Small intestine (tissue), 7 donors: ENCODE measurements at regions not wholly inside any gene's neighbourhood (a gene's known extent, or its start where the extent isn't known, plus 50 kb on each side); places are given as distances from the start of the nearest gene placed in this dataset.

Experiments
- DNase-seq, 2 donors: peaks; one replicate each; pipeline versions ENCODE4 v3.0.0 to v3.0.0-alpha.2; 2013
- FAIRE-seq: peaks from 2 replicates; lab custom pipeline; 2012; peaks lifted over from hg19 to GRCh38; lab: Jason Lieb, UNC
- H3K27ac ChIP-seq, 3 donors: one replicate each; pipeline ENCODE4 v1.5.1; 2013; ENCODE audit warnings: low read length in 2 of 3, mild to moderate bottlenecking in 2 of 3, control low read depth in 1 of 3, inconsistent platforms in 1 of 3, low read depth in 1 of 3, moderate library complexity in 1 of 3
- H3K27me3 ChIP-seq, 3 donors: one replicate each; pipeline ENCODE4 v1.6.1; 2013; ENCODE audit warnings: low read length in 3 of 3, inconsistent platforms in 1 of 3; ENCODE audit not compliant: control insufficient read depth in 3 of 3, insufficient read depth in 3 of 3
- H3K36me3 ChIP-seq, 3 donors: one replicate each; pipeline ENCODE4 v1.6.1; 2013; ENCODE audit warnings: low read length in 3 of 3, inconsistent platforms in 1 of 3, low read depth in 1 of 3, mild to moderate bottlenecking in 1 of 3, moderate library complexity in 1 of 3; ENCODE audit not compliant: control insufficient read depth in 3 of 3, insufficient read depth in 2 of 3
- H3K4me1 ChIP-seq, 3 donors: one replicate each; pipeline ENCODE4 v1.6.1; 2013; ENCODE audit warnings: low read length in 2 of 3, inconsistent platforms in 1 of 3, low read depth in 1 of 3, mild to moderate bottlenecking in 1 of 3, moderate library complexity in 1 of 3; ENCODE audit not compliant: control insufficient read depth in 3 of 3, insufficient read depth in 2 of 3
- H3K4me3 ChIP-seq, 3 donors: one replicate each; pipeline ENCODE4 v1.5.1; 2013; ENCODE audit warnings: low read length in 3 of 3, control low read depth in 1 of 3, inconsistent platforms in 1 of 3, low read depth in 1 of 3, mild to moderate bottlenecking in 1 of 3, moderate library complexity in 1 of 3
- H3K9me3 ChIP-seq, 2 donors: one replicate each; pipeline ENCODE4 v1.6.1; 2013; ENCODE audit warnings: low read depth in 1 of 2, low read length in 1 of 2; ENCODE audit not compliant: control insufficient read depth in 2 of 2, insufficient read depth in 1 of 2
- whole genome bisulfite sequencing, 3 donors: extraction: QIAGEN DNeasy Blood & Tissue Kit; methylation state at CpG; one replicate each; pipeline ENCODE4 v1.1.7; 2013; 5-methylcytosine and 5-hydroxymethylcytosine counted together
- donor health status: healthy with polysubstance abuse.
- donor health status: control.
- donor health status: control.
- donor health status: Bipolar disorder and iron deficiency.
- donor health status: healthy.

DNA sequence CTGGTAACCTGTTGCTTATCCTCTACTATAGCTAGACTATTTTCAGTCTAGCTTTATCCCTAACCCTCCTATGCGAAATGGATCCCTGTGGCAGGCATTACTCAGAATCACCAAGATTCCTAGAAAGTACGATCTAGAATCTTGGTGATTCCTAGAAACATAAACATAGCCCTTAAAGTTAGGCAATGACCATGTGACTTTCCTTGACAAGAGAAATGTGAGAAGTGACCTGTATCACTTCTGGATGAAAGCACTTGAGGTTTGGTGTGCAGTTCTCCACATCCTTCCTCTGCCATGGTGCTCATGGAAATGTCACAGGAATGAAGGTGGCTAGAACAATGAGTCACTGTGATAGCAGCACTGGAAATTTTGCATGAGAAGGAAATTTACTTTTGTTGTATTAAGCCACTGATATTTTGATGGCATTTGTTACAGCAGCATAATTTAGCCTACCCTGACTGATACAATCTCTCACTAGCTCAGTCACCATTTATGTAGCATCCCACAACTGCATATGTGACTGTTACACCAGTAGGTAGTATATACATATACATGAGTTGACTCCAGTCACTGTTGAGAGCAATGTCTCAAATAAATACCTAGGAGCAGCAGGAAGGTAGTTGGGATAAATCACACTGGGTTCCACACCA is 68.3 kb upstream of the MAPRE2 start:
- no peaks in the 10 kb centered on the region for H3K9me3 ChIP-seq
- FAIRE-seq (no peak), DNase-seq (no peak)
- no peaks in the 10 kb centered on the region for H3K36me3 ChIP-seq
- H3K27ac ChIP-seq: no peak overlapping the region
- H3K4me1 ChIP-seq: no peaks in the 10 kb centered on the region
- 80 to 95% (median 89%) methylated on average over 2 of the region's 2 CpGs for WGBS, 3 donors
- H3K4me3 ChIP-seq: no peak overlapping the region
- H3K27me3 ChIP-seq: peaks cover 0 to 10% (median 0%) of the 10 kb centered on the region in 3 donors

DNA sequence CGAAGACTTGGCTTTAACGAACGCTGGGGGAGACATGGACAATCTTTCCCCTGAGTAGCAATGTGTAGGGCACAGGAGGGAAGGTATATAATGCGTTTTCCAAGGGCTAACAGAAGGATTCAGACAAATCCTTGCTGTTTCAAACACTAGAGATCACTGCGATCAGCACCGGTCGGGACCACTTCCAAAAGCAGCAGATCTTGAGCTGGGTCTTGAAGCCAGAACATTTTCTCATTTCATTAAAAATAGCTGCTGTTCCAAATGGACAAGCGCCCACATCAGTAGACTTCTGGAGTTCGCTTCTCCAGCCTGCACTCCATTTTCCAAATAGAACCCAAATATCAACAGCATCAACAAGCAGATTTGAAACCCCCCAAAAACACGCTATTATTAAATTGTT is 65.1 kb upstream of the MAPRE2 start:
- no peak overlapping the region for H3K27ac ChIP-seq

DNA sequence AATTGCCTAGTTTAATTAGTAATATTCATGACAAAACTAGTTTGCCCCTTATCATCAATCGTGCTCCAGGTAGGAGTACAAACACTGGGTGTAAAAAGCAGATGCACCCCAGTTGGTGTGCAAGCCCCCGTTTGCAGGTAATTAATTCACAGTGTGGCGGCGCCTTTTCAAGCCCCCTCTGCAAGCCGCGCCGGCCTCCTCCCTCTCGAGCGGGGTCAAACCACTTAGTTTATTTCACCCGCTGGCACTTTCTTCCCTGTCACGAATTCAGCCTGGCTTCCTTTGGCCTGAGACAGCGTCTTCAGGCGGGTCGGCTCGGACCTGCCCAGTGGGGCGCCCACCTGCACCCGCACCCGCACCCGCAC is 64.7 kb upstream of the MAPRE2 start:
- 1% methylated on average over 19 of the region's 19 CpGs for WGBS, 3 donors
- peak overlapping the region; percentile 76 to 90 (median 86) for H3K4me3 ChIP-seq
- H3K36me3 ChIP-seq: no peaks in the 10 kb centered on the region
- H3K27ac ChIP-seq: no peak overlapping the region
- H3K27me3 ChIP-seq: peaks cover 0 to 12% (median 0%) of the 10 kb centered on the region in 3 donors
- H3K9me3 ChIP-seq: no peaks in the 10 kb centered on the region
- DNase-seq (no peak), FAIRE-seq (no peak)
- H3K4me1 ChIP-seq: peaks cover 0 to 7% (median 2%) of the 10 kb centered on the region in 3 donors

More for the DNA sequence above, 65.1 kb upstream of the MAPRE2 start:
- H3K9me3 ChIP-seq: no peaks in the 10 kb centered on the region
- H3K4me3 ChIP-seq: peak overlapping the region in 2 of 3 donors; percentile 86 to 90
- FAIRE-seq: no peak
- no peaks in the 10 kb centered on the region for H3K36me3 ChIP-seq
- WGBS, 3 donors: 34 to 48% (median 45%) methylated on average over 10 of the region's 10 CpGs
- H3K27me3 ChIP-seq: peaks cover 0 to 12% (median 0%) of the 10 kb centered on the region in 3 donors
- peaks cover 0 to 7% (median 2%) of the 10 kb centered on the region in 3 donors for H3K4me1 ChIP-seq
- peak in 1 of 2 donors; percentile 20 for DNase-seq

DNA sequence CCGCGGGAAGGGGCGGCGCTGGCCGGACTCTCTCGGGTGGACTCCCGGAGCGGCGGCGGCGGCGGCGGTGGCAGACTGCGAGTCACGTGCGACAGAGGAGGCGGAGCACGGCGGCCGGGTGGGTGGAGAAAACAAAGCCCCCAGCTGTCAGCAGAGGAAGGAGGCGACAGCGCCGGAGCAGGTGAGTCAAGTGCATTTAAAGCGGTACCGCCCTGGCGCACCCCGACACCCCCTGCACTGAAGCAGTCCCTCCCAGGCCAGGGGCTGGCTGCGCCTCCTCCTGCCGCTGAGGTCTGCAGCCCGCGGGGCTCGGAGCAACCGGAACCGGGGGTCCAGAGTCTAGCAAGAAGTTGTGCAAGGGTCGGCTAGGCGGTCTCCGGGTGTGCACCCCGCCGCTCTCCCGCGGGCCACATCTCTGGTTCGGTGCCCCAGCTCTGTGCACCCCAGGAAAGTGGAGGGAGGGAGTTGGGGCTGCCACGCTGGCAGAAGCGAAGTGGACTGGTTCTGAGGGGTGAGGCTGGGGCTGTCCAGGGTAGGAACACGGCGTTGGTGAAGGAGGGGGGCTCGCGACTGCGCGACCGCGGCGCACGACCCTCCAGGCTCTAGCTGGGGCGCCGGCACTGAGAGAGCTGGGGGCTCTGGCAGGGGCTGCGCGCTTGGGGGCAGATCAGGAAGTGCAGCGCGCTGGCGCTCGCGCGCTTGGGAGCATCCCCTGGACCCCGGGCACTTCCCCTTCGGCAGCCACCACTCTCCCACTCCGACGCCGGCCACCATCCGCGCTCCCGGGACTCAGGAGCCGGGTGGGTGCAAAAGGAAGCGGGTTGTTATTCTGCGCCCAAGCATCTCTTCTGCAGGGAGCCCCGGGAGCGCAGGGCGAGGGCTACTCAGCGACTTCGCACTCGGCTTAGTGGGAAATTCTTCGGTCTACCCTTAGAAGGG is 64.0 kb upstream of the MAPRE2 start:
- FAIRE-seq (no peak), DNase-seq (peak; percentile 81 to 92)
- Histone ChIP-seq H3K27ac (peak overlapping the region; percentile 50 to 74 (median 64)), H3K27me3 (peaks cover 0 to 12% (median 0%) of the 10 kb centered on the region in 3 donors), H3K4me1 (peaks cover 0 to 7% (median 2%) of the 10 kb centered on the region in 3 donors), H3K4me3 (peak overlapping the region; percentile 76 to 90 (median 86)), H3K36me3 (no peaks in the 10 kb centered on the region), H3K9me3 (no peaks in the 10 kb centered on the region)
- WGBS, 3 donors: 0 to 1% (median 0%) methylated on average over 60 to 82 of the region's 82 CpGs

DNA sequence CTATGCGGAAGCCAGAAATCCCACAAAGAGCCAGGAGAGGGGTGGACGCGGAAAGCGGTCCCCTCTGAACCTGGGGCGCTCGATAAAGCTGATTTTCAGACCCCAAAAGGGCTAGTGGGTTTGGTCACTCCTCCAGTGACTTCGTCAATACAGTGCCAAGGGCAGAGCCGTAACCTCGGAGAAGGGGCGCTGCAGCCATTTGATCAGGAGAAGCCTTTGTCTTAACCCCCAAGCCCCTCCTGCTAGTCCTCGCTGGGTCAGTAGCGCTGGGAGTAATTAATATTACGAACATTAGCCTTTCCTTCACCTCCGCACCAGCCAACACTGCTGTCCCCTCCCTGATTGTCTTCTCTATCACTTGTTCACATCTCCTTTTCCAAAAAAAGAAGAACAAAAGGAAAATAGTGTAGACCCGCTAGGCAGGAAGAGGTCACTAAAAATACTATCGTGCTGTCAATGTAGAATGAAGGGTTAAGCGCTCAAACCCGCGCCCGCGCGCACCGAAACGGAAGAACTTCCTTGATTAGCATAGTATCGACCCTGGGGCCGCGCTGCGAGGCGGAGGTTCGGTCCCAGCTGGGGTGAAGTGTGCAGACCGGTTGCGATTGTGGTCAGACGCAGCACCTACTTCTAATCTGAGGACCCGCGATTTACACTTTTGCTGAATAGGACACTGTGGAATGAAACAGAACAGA is 63.2 kb upstream of the MAPRE2 start:
- 0 to 1% (median 0%) methylated on average over 35 of the region's 35 CpGs for WGBS, 3 donors
- FAIRE-seq (no peak), DNase-seq (peak; percentile 64 to 81)
- Histone ChIP-seq H3K4me3 (peak overlapping the region; percentile 76 to 90 (median 86)), H3K4me1 (peaks cover 0 to 7% (median 2%) of the 10 kb centered on the region in 3 donors), H3K9me3 (no peaks in the 10 kb centered on the region), H3K36me3 (no peaks in the 10 kb centered on the region), H3K27ac (peak overlapping the region; percentile 50 to 74 (median 60)), H3K27me3 (peaks cover 0 to 12% (median 0%) of the 10 kb centered on the region in 3 donors)

DNA sequence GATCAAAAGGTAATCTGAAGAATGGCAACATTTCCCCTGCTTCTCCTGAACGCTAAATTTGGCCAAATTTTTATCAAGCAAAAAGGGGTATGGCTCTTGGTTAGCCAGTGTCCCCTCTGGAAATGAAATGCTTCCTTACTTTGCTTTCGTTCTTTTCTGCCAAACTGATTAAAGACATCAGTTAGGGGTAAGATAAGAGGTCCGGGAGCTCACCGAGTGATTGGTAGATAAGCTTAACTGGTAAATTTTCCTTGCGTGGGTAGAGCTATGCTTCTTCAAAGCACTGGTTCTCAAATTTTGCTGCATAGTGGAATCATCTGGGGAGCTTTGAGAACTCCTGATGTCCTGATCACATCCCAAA is 62.7 kb upstream of the MAPRE2 start:
- H3K4me1 ChIP-seq: peaks cover 0 to 7% (median 2%) of the 10 kb centered on the region in 3 donors
- WGBS, 3 donors: 0 to 1% (median 0%) methylated on average over 5 of the region's 5 CpGs
- FAIRE-seq: no peak
- H3K27ac ChIP-seq: peak overlapping the region; percentile 38 to 74 (median 60)
- peaks cover 0 to 12% (median 0%) of the 10 kb centered on the region in 3 donors for H3K27me3 ChIP-seq
- DNase-seq: no peak
- peak overlapping the region; percentile 76 to 90 (median 86) for H3K4me3 ChIP-seq
- H3K36me3 ChIP-seq: no peaks in the 10 kb centered on the region
- H3K9me3 ChIP-seq: no peaks in the 10 kb centered on the region

DNA sequence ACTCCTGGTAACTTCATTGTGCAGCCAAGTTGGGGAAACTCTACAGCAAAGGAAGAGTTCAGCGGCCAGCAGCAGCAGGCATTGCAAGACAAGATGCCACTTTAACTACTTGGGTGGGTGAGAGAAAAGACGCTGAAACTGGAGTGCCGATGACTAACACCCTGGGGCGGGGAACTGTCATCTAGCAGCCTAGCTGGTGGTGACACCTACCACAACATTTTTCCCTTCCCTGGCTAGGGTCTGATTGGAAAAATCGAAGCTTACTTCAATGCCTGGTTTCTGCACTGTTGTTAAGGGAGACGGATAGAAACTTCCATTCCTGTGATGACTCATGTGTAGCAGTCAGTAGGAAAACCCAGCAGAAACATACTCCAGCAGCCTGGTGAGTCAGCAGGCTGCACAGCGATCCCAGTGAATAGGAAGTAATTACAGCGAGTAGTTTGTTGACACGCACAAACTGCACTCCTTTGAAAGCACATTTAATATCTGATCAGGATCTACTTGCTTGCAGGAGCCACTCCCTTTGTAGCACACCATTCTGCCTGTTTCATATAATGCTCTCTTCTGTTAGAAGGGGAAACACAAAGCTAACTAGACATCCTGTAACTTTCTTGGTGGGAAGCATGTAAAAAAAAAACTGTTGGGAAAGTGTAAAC is 62.1 kb upstream of the MAPRE2 start:
- H3K9me3 ChIP-seq: no peaks in the 10 kb centered on the region
- peaks cover 0 to 12% (median 0%) of the 10 kb centered on the region in 3 donors for H3K27me3 ChIP-seq
- FAIRE-seq (peak; percentile 86), DNase-seq (peak; percentile 92 to 95)
- H3K27ac ChIP-seq: peak overlapping the region; percentile 38 to 74 (median 60)
- 0 to 1% (median 0%) methylated on average over 9 of the region's 9 CpGs for whole genome bisulfite sequencing, 3 donors
- peak overlapping the region in 2 of 3 donors; percentile 86 to 90 for H3K4me3 ChIP-seq
- no peaks in the 10 kb centered on the region for H3K36me3 ChIP-seq
- peaks cover 0 to 7% (median 2%) of the 10 kb centered on the region in 3 donors for H3K4me1 ChIP-seq
